H1 (cell line): ENCODE measurements at regions not wholly inside any gene's neighbourhood (a gene's known extent, or its start where the extent isn't known, plus 50 kb on each side); places are given as distances from the start of the nearest gene placed in this dataset.

ENCODE experiments used
- CHD2 ChIP-seq: IDR thresholded peaks from 2 replicates; pipeline ENCODE4 v1.6.1; 2012; ENCODE audit warnings: low read length, improper control_type of control experiment
- CTCF ChIP-seq, 3 experiments: IDR thresholded peaks; 1 replicate in 2 of 3; 2 replicates in 1 of 3; pipeline versions ENCODE4 v1.5.1 to v1.6.1; 2011; ENCODE audit warnings: low read length in 3 of 3, mild to moderate bottlenecking in 3 of 3, inconsistent platforms in 2 of 3, low read depth in 1 of 3, moderate library complexity in 1 of 3; ENCODE audit not compliant: insufficient read depth in 1 of 3; ENCODE audit errors: control extremely low read depth in 1 of 3
- JUN ChIP-seq: IDR thresholded peaks from 2 replicates; pipeline ENCODE4 v1.6.1; 2011; ENCODE audit warnings: low read depth, mild to moderate bottlenecking, improper control_type of control experiment, low read length
- JUND ChIP-seq: IDR thresholded peaks from 2 replicates; pipeline ENCODE4 v1.6.1; 2011; ENCODE audit warnings: mild to moderate bottlenecking, improper control_type of control experiment, low read length
- POLR2AphosphoS5 ChIP-seq: IDR thresholded peaks from 2 replicates; pipeline ENCODE4 v1.6.1; 2011; ENCODE audit warnings: low read depth, low read length
- RFX5 ChIP-seq: IDR thresholded peaks from 2 replicates; pipeline ENCODE4 v1.6.1; 2011; ENCODE audit warnings: low read depth, low read length, improper control_type of control experiment, borderline replicate concordance
- TEAD4 ChIP-seq: IDR thresholded peaks from 2 replicates; pipeline ENCODE4 v1.6.1; 2012; ENCODE audit warnings: low read depth, low read length, inconsistent platforms, mixed read lengths
- USF2 ChIP-seq: IDR thresholded peaks from 2 replicates; pipeline ENCODE4 v1.6.1; 2011; ENCODE audit warnings: low read length, improper control_type of control experiment
- ZNF274 ChIP-seq: IDR thresholded peaks from 2 replicates; pipeline ENCODE4 v1.7.0; 2012; ENCODE audit warnings: low read length, borderline replicate concordance; ENCODE audit errors: extremely low read depth

- no peak for TF ChIP-seq CTCF (IDR thresholded peaks at IDR 0.05; ENCODE audit: control extremely low read depth in 1 of 3, insufficient read depth in 1 of 3, low read depth in 1 of 3, low read length in 3 of 3)
- no peak for TF ChIP-seq USF2
- TF ChIP-seq TEAD4: no peak
- no peak for TF ChIP-seq RFX5
- TF ChIP-seq JUN: no peak
- TF ChIP-seq JUND: no peak
- TF ChIP-seq ZNF274: no peak
- TF ChIP-seq CHD2: no peak
- no peak for TF ChIP-seq POLR2AphosphoS5
Measured at GRCh38 chr13:73918691-73919090, 215.5 kb downstream of the KLF12 start.
